Panc1 (cell line): ENCODE measurements at regions not wholly inside any gene's neighbourhood (a gene's known extent, or its start where the extent isn't known, plus 50 kb on each side); places are given as distances from the start of the nearest gene placed in this dataset.

Source experiments
- POLR2AphosphoS5 ChIP-seq: IDR thresholded peaks from 2 replicates; pipeline ENCODE4 v1.6.1; 2012; ENCODE audit warnings: mild to moderate bottlenecking, low read depth, low read length, moderate library complexity
- SIN3A ChIP-seq: IDR thresholded peaks from 2 replicates; pipeline ENCODE4 v1.6.1; 2012; ENCODE audit warnings: low read depth, mild to moderate bottlenecking, low read length, moderate library complexity, borderline replicate concordance; ENCODE audit not compliant: insufficient read depth
- TF ChIP-seq, protein P1 (sequence below): fragments of 450-650 bp; IDR thresholded peaks from 2 replicates; pipeline ENCODE4 v1.5.1; 2017; ENCODE audit warnings: mild to moderate bottlenecking

DNA sequence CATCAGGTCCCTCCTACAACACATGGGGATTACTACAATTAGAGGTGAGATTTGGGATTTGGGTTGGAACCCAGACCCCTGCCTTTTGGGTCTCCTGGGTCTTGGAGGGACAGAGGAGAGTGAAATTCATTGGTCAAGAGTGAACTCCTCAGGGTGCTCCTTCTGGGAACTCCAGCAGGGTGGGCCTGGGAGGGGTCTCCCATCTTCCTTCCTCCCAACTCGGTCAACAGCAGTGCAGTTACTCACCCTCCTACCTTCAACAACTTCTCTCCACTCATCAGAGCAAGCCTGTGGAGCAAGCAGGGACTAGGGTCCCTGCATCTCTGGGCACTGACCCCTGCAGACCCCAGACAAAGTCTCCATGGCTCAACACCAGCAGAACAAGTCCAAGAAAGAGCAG, 89.3 kb upstream of the TMPRSS2 start:
- TF ChIP-seq SIN3A, result no peak
- TF ChIP-seq, protein P1, sequence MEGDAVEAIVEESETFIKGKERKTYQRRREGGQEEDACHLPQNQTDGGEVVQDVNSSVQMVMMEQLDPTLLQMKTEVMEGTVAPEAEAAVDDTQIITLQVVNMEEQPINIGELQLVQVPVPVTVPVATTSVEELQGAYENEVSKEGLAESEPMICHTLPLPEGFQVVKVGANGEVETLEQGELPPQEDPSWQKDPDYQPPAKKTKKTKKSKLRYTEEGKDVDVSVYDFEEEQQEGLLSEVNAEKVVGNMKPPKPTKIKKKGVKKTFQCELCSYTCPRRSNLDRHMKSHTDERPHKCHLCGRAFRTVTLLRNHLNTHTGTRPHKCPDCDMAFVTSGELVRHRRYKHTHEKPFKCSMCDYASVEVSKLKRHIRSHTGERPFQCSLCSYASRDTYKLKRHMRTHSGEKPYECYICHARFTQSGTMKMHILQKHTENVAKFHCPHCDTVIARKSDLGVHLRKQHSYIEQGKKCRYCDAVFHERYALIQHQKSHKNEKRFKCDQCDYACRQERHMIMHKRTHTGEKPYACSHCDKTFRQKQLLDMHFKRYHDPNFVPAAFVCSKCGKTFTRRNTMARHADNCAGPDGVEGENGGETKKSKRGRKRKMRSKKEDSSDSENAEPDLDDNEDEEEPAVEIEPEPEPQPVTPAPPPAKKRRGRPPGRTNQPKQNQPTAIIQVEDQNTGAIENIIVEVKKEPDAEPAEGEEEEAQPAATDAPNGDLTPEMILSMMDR, result no peak
- no peak for TF ChIP-seq POLR2AphosphoS5
